ENCODE measurements at regions not wholly inside any gene's neighbourhood (a gene's known extent, or its start where the extent isn't known, plus 50 kb on each side); places are given as distances from the start of the nearest gene placed in this dataset.

GRCh38 chr7:84603545-84603944 lies 409.0 kb upstream of the SEMA3A start:
- H3K27ac ChIP-seq, result no peak overlapping the region
- H3K4me3 ChIP-seq, result no peak overlapping the region
- TF ChIP-seq, protein P1, sequence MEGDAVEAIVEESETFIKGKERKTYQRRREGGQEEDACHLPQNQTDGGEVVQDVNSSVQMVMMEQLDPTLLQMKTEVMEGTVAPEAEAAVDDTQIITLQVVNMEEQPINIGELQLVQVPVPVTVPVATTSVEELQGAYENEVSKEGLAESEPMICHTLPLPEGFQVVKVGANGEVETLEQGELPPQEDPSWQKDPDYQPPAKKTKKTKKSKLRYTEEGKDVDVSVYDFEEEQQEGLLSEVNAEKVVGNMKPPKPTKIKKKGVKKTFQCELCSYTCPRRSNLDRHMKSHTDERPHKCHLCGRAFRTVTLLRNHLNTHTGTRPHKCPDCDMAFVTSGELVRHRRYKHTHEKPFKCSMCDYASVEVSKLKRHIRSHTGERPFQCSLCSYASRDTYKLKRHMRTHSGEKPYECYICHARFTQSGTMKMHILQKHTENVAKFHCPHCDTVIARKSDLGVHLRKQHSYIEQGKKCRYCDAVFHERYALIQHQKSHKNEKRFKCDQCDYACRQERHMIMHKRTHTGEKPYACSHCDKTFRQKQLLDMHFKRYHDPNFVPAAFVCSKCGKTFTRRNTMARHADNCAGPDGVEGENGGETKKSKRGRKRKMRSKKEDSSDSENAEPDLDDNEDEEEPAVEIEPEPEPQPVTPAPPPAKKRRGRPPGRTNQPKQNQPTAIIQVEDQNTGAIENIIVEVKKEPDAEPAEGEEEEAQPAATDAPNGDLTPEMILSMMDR (IDR thresholded peaks at IDR 0.05), result no peak
- no peak for DNase-seq (ENCODE audit: low spot score)

DNA sequence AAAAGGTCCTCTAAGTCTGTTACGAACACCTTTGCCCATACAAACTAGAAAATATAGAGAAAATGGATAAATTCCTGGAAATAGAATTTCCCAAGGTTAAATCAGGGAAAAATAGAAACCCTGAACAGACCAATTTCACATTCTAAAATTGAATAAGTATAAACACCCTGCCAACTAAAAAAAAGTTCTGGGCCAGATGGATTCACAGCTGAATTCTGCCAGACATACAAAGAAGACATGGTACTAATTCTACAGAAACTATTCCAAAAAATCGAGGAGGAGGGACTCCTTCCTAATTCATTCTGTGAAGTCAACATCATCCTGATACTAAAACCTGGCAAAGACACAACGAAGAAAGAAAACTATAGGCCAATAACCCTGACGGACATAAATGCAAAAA lies 400.4 kb upstream of the SEMA3A start:
- Histone ChIP-seq H3K4me3 (no peak overlapping the region), H3K27ac (no peak overlapping the region)
- TF ChIP-seq, protein P1 (IDR thresholded peaks at IDR 0.05), result no peak
- DNase-seq (ENCODE audit: low spot score), result no peak

DNA sequence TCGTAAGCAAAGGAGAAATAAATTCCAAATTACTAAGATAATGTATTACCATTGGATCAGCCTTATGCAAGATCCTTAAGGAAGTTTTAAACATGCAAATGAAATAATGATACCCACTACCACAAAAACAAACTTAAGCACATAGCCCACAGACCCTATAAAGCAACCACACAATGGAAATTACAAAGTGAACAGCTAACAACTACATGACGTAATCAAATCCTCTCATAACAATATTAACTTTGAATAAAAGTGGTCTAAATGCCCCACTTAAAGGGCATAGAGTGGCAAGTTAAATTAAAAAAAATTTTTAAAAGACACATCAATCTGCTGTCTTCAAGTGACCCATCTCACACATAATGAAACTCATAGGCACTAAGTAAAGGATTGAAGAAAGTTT lies 397.3 kb upstream of the SEMA3A start:
- Histone ChIP-seq H3K4me3 (no peak overlapping the region), H3K27ac (no peak overlapping the region)
- TF ChIP-seq, protein P1 (IDR thresholded peaks at IDR 0.05), result no peak
- no peak for DNase-seq (ENCODE audit: low spot score)

DNA sequence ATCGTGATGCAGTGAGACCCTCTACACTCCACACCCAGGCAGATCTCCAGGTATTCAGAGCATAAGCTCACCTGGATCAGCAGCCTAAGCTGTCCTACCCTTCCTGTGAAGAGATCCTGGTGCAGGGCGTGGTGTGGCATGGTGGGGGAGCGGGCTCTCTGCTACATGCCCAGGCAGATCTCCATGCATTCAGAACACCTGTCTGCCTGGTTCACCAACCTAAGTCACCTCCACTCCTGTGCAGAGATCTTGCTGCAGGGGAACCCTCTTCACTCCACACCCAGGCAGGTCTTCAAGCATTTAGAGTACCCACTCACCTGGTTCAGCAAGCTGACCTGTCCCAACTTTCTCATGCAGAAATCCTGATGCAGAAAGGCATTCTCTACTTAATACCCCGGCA lies 394.4 kb upstream of the SEMA3A start:
- TF ChIP-seq, protein P1 (IDR thresholded peaks at IDR 0.05), result no peak
- Histone ChIP-seq H3K27ac (no peak overlapping the region), H3K4me3 (no peak overlapping the region)
- no peak for DNase-seq (ENCODE audit: low spot score)

DNA sequence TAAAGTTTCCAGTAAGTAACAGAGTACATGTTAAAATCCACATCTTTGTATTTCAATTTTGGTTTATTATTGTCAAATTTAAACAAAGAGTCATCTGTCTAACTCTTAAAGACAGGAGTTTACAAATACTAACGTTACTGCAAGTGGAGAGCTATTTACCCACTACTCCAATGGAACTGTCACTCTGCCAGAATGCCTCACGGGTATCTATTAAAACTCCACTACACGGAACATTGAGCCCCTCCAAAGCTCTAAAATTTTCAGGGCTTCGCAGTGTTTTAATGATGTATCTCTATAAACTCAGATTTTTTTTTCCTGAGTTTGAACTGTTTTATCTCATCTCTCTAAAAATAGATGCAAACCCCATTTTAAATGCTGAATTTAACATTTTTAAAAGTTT lies 388.7 kb upstream of the SEMA3A start:
- TF ChIP-seq, protein P1 (IDR thresholded peaks at IDR 0.05), result no peak
- no peak overlapping the region for H3K4me3 ChIP-seq
- no peak overlapping the region for H3K27ac ChIP-seq
- DNase-seq (ENCODE audit: low spot score), result no peak

DNA sequence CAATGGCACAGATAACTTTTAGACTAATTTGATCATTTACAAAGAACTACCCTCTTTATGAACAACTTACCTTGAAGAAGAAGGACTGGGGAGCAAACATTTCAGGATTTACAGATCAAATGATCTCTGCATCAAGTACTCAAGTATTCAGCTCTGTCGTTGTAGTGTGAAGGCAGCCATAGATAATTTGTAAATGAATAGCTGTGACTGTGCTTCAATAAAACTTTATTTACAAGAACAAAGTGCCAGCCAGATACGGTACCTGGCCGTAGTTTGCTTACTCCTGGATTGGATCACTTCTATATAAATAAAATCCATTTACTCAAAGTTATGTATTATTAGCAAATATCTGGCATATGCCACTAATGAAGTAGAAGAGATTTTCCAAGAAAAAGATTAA lies 388.2 kb upstream of the SEMA3A start:
- TF ChIP-seq, protein P1 (IDR thresholded peaks at IDR 0.05), result no peak
- DNase-seq (ENCODE audit: low spot score), result no peak
- Histone ChIP-seq H3K4me3 (no peak overlapping the region), H3K27ac (no peak overlapping the region)

- no peak for DNase-seq (ENCODE audit: low spot score)
- Histone ChIP-seq H3K27ac (no peak overlapping the region), H3K4me3 (no peak overlapping the region)
- TF ChIP-seq, protein P1 (IDR thresholded peaks at IDR 0.05), result no peak
These were observed 384.2 kb upstream of the SEMA3A start for GRCh38 chr7:84578825-84579224.
